ENCODE measurements at regions not wholly inside any gene's neighbourhood (a gene's known extent, or its start where the extent isn't known, plus 50 kb on each side); places are given as distances from the start of the nearest gene placed in this dataset.
"Not testable (repeated sequence)": the region's sequence is repeated elsewhere in the genome, so short reads cannot be mapped to it uniquely, and the experiment has no call there.

GRCh38 chr3:181610973-181611265 is 100.8 kb upstream of the SOX2 start:
- no peak for TF ChIP-seq CTCF (IDR thresholded peaks at IDR 0.05)
- H3K36me3 Mint-ChIP-seq (ENCODE audit: low read depth) = no peaks in the 10 kb centered on the region
- intact Hi-C loops (cut with micrococcal nuclease) = no loop called here
- H3K4me3 Mint-ChIP-seq = no peak overlapping the region
- no peak overlapping the region for H3K27ac Mint-ChIP-seq
- no peak for DNase-seq
- H3K9me3 Mint-ChIP-seq = no peaks in the 10 kb centered on the region
- no peaks in the 10 kb centered on the region for H3K27me3 Mint-ChIP-seq
- ATAC-seq = no peak
- H3K4me1 Mint-ChIP-seq (ENCODE audit: low read depth) = no peaks in the 10 kb centered on the region
- POLR2A ChIA-PET = no interaction called here
- CTCF ChIA-PET = no interaction called here

GRCh38 chr3:181610083-181610972 is 101.4 kb upstream of the SOX2 start:
- ChIA-PET POLR2A (no interaction called here), CTCF (no interaction called here)
- H3K4me3 Mint-ChIP-seq = no peak overlapping the region
- intact Hi-C loops (cut with micrococcal nuclease) = no loop called here
- H3K27me3 Mint-ChIP-seq = no peaks in the 10 kb centered on the region
- H3K9me3 Mint-ChIP-seq = no peaks in the 10 kb centered on the region
- no peaks in the 10 kb centered on the region for H3K4me1 Mint-ChIP-seq (ENCODE audit: low read depth)
- no peak for TF ChIP-seq CTCF (IDR thresholded peaks at IDR 0.05)
- no peak overlapping the region for H3K27ac Mint-ChIP-seq
- ATAC-seq = no peak
- no peak for DNase-seq
- no peaks in the 10 kb centered on the region for H3K36me3 Mint-ChIP-seq (ENCODE audit: low read depth)

- TF ChIP-seq CTCF (IDR thresholded peaks at IDR 0.05) = no peak
- Mint-ChIP-seq H3K4me1 (ENCODE audit: low read depth) (no peaks in the 10 kb centered on the region), H3K27ac (no peak overlapping the region), H3K27me3 (no peaks in the 10 kb centered on the region), H3K36me3 (ENCODE audit: low read depth) (no peaks in the 10 kb centered on the region), H3K4me3 (no peak overlapping the region), H3K9me3 (no peaks in the 10 kb centered on the region)
- DNase-seq = no peak
- CTCF ChIA-PET = no interaction called here
- POLR2A ChIA-PET = no interaction called here
- intact Hi-C loops (cut with micrococcal nuclease) = no loop called here
- no peak for ATAC-seq
Observed at GRCh38 chr3:181609030-181609767, 102.5 kb upstream of the SOX2 start.

GRCh38 chr3:181604267-181604666 is 107.5 kb upstream of the SOX2 start:
- no peak overlapping the region for H3K4me3 Mint-ChIP-seq
- ATAC-seq (no peak), DNase-seq (no peak)
- peaks cover 3% of the 10 kb centered on the region for H3K9me3 Mint-ChIP-seq
- intact Hi-C loops (cut with micrococcal nuclease) = no loop called here
- H3K27me3 Mint-ChIP-seq = no peaks in the 10 kb centered on the region
- H3K36me3 Mint-ChIP-seq (ENCODE audit: low read depth) = no peaks in the 10 kb centered on the region
- CTCF ChIA-PET = no interaction called here
- H3K27ac Mint-ChIP-seq = no peak overlapping the region
- TF ChIP-seq CTCF (IDR thresholded peaks at IDR 0.05) = no peak
- POLR2A ChIA-PET = interaction anchor here (1.0 kb wide), 1 partner anchor 29 kb away, joined by 3 read pairs; no protein-coding TSS in a partner anchor
- no peaks in the 10 kb centered on the region for H3K4me1 Mint-ChIP-seq (ENCODE audit: low read depth)

GRCh38 chr3:181596126-181596525 is 115.6 kb upstream of the SOX2 start:
- no peaks in the 10 kb centered on the region for H3K36me3 Mint-ChIP-seq (ENCODE audit: low read depth)
- DNase-seq (no peak), ATAC-seq (no peak)
- CTCF ChIA-PET = no interaction called here
- POLR2A ChIA-PET = no interaction called here
- no peak overlapping the region for H3K27ac Mint-ChIP-seq
- H3K4me1 Mint-ChIP-seq (ENCODE audit: low read depth) = no peaks in the 10 kb centered on the region
- H3K27me3 Mint-ChIP-seq = no peaks in the 10 kb centered on the region
- H3K9me3 Mint-ChIP-seq = peaks cover 21% of the 10 kb centered on the region
- no peak for TF ChIP-seq CTCF (IDR thresholded peaks at IDR 0.05)
- intact Hi-C loops (cut with micrococcal nuclease) = no loop called here
- H3K4me3 Mint-ChIP-seq = no peak overlapping the region

GRCh38 chr3:181590939-181591338 is 120.8 kb upstream of the SOX2 start:
- H3K27ac Mint-ChIP-seq; H3K4me1 Mint-ChIP-seq (ENCODE audit: low read depth); H3K36me3 Mint-ChIP-seq (ENCODE audit: low read depth); H3K4me3 Mint-ChIP-seq; CTCF ChIA-PET; intact Hi-C loops (cut with micrococcal nuclease); ATAC-seq; H3K27me3 Mint-ChIP-seq; POLR2A ChIA-PET; DNase-seq: not testable (repeated sequence)
- peaks cover 16% of the 10 kb centered on the region for H3K9me3 Mint-ChIP-seq

All from activated CD8-positive, alpha-beta T cell treated with anti-CD3 and anti-CD28 coated beads for 36 hours (primary cell).